ENCODE measurements at regions not wholly inside any gene's neighbourhood (a gene's known extent, or its start where the extent isn't known, plus 50 kb on each side); places are given as distances from the start of the nearest gene placed in this dataset.

GRCh38 chr3:168233001-168233400, 137.3 kb upstream of the GOLIM4 start:
- no peak for DNase-seq (ENCODE audit: low read depth)

DNA sequence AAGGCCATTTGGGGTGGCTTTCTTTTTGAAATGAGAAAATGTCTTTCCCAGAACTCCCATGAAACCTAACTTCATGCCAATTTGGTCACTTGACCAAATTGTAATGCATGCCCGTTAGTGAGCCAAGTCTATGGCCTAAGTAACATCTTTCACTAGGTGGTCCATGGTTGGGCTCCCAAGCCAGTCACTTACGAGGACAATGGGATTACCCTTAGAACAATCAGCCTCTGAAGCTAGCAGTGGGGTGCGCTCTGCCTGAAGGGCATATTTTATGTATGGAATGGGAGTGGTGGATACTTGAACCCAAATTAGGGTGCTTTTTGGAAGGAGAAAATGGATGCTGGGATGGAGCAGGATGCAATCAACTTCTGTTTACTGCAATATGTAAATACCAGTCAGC, 127.4 kb upstream of the GOLIM4 start:
- DNase-seq (ENCODE audit: low read depth) = no peak

DNA sequence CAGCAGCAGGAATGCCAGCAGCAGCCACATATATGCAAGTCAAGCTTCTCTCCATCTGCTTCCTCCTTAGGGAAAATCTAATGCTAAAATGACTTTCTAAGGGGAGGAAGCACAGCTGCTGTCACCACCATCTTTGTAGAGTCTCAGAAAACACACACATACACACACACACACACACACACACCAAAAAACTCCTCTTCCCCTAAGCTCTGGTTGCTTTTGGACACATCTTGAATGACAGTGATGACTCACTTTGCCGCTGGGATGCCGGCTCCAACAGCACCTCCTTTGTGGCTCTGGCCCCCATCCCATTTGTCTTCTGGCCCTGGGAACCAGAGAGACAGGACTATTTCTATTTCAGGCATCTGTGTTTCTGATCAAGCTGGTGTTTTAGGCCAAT, 124.8 kb upstream of the GOLIM4 start:
- DNase-seq (ENCODE audit: low read depth) = no peak

DNA sequence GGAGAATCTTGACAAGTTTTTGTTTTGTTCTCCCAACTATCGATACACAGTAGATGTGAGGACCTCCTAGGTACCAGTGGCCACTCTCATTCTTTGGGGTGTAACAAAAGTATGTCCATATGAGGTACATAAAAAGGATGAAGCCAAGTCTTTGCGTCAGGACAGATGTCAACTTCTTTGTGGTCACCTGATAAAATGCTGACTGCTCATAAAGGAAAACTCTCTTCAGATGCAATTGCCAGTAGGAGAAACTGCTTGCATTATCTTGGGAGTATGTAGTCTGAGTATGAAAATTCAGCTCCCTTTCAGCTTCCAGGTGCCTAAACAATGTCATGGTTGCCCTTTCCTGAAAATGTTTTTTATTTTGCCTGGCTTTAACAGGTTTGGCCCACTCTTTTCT, 123.8 kb upstream of the GOLIM4 start:
- DNase-seq (ENCODE audit: low read depth) = no peak

DNA sequence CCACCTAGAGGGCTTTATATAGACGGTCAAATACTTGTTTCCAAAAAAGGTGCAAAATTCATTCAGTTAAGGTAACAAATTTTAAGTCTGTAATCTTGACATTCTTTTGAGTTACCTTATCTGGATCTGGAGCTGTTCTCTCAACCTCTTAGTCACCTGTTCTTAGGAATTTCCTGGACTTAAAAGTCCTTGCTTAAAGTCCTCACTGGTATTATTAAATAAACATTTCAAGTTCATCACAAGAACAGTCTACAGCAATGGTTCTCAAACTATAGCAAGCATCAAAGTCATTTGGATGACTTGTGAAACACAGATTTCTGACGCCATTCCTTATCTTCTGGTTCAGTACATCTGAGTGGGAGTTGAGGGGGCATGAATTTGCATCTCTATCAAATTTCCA, 122.9 kb upstream of the GOLIM4 start:
- no peak for DNase-seq (ENCODE audit: low read depth)

GRCh38 chr3:168216851-168217250, 121.1 kb upstream of the GOLIM4 start:
- DNase-seq (ENCODE audit: low read depth) = no peak

- peak; percentile 2 for DNase-seq (ENCODE audit: low read depth)
Observed at GRCh38 chr3:168213920-168214319, 118.2 kb upstream of the GOLIM4 start.

GRCh38 chr3:168212664-168213285, 117.1 kb upstream of the GOLIM4 start:
- no peak for DNase-seq (ENCODE audit: low read depth)

DNA sequence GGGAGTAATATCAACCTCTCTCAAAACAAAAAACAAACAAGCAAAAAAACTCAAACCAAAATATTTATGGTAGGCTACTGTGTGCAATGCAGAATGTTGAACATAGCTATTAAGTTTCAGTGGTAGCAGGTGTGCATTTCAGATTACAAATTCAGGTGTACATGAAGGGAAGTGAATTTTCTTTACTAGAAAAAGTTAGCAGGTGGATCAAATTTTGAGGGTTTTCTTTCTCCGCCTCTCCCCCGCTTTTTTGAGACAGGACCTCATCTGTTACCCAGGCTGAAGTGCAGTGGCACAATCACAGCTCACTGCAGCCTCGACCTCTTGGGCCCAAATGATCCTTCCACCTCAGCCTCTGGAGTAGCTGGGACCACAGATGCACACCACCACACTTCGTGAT, 109.7 kb upstream of the GOLIM4 start:
- no peak for DNase-seq (ENCODE audit: low read depth)

GRCh38 chr3:168197162-168197561, 101.4 kb upstream of the GOLIM4 start:
- DNase-seq (ENCODE audit: low read depth) = no peak

GRCh38 chr3:168191856-168192255, 96.1 kb upstream of the GOLIM4 start:
- DNase-seq (ENCODE audit: low read depth) = no peak

- DNase-seq (ENCODE audit: low read depth) = no peak
Observed at GRCh38 chr3:168187233-168187632, 91.5 kb upstream of the GOLIM4 start.

DNA sequence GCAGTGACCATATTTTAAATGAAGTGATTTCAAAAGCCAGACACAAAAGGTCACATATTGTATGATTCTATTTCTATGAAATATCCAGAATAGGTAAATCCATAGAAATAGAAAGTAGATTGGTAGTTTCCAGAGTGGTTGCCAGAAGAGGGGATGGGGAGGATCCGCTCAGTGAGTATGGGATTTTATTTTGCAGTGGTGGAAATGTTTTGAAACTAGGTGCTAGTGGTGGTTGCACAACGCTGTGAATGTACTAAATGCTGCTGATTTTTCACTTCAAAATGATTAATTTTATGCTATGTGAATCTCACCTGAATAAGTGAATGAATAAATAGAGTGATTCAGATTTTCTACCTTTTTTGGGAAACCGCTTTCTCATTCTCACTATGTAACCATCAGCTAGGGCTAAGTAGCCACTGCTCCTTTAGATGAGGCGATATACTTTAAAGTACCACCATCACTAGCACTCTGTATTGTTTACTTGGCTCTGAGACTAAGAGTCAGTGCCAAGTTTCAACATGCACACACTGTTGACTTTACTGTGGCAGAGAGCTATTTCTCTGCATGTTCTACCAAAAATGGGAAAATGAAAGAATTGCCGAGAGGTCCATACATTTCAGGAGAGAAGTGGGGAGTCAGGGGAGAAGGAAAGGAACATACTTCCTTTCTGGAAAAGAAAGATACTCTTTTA, 90.7 kb upstream of the GOLIM4 start:
- DNase-seq (ENCODE audit: low read depth) = no peak

DNA sequence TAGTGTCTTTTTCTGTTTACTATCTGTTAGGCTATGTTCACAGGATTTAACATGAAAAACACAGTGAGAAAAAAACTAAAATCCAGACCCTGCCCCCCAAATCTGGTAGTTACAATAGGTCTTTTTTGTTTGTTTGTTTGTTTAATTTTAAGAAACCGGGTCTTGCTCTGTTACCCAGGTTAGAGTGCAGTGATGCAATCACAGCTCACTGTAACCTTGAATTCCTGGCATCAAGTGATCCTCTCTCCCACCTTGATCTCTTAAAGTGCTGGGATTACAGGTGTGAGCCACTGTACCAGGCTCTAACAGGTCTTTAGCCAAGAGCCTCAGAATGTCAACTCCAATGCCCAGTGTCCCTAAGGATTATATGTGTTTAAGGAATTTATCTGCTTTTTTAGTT, 88.0 kb upstream of the GOLIM4 start:
- DNase-seq (ENCODE audit: low read depth) = no peak

DNA sequence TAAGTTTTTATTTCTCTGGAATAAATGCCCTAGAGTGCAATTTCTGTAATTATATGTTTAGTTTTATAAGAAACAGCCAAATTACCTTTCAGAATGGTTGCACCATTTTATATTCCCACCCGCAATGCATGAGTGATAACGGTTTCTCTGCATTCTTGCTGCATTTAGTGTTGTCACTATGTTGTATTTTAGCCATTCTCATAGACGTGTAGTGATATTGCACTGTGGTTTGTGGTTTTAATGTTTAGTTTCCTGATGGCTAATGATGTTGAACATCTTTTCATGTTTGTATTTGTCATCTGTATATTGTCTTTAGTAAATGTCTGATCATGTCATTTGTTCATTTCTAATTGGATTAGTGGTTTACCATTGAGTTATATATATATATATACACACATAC, 73.0 kb upstream of the GOLIM4 start:
- DNase-seq (ENCODE audit: low read depth) = no peak

GRCh38 chr3:168165390-168166269, 69.9 kb upstream of the GOLIM4 start:
- peak; percentile 46 for DNase-seq (ENCODE audit: low read depth)

DNA sequence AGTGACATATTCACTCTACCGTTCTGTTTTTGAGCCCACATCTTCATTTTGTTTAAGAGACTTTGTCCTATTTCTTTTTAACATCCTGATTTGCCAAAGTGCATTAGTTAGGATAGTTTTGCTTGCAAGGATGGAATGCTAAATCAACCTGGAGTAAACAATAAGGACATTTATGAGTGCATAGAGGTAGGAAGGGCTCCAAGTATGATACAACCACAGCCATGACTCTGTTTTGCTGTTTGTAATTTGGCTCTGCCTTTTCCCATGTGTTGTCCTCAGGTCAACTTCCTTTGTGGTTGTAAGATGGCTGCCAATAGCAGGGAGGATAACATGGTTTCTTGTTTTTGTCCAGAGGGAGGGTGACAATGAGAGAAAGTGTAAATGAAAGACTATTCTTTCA, 66.4 kb upstream of the GOLIM4 start:
- DNase-seq (ENCODE audit: low read depth) = no peak

- no peak for DNase-seq (ENCODE audit: low read depth)
Observed at GRCh38 chr3:168161696-168162095, 66.0 kb upstream of the GOLIM4 start.

GRCh38 chr3:168157903-168158302, 62.2 kb upstream of the GOLIM4 start:
- no peak for DNase-seq (ENCODE audit: low read depth)

DNA sequence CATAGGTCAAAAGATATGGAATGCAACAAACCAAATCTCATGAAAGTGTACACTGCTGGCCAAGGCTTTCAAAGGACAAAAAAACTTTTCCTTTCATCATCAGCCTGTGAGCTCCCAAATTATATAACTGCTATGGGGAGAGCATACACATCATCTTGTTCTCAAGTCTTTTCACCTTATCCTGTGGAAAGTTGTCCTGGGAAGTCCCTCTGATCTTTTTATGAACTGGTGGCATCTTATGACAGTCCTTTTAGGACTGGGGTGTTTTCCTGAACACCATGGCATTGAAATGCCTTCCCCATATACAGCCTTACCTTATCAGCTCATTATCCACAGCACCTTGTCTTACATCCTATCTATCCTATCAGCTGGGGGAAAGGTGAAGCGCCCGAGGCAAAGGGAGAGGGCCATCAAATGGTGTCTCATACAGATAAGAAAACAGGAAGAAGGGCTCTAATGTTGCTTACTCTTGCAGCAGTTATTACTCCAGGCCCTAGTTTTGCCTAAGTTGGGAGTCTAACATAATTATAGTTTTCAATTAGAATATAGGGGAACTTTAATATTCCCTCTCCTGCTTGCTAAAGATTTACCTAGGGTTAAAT, 61.5 kb upstream of the GOLIM4 start:
- no peak for DNase-seq (ENCODE audit: low read depth)

- no peak for DNase-seq (ENCODE audit: low read depth)
Observed at GRCh38 chr3:168156479-168156878, 60.8 kb upstream of the GOLIM4 start.

DNA sequence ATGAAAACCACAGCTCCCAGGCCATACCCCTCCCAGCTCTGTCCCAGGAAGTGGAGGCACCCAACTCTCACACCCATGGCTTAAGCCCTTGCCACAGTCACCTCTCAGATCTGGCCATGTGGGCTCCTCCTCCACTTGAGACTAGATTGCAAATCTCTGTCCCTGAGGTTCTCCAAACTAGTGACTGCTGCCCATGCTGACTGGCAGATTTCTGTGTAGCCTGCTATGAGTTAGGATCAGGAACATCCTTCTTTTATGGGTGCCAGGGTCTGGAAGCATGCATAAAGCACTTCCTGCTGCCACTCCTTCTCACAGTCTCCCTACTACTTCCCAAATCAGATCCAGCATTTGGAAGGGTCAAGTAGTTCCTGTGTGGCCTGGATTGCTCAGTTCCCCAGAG, 59.6 kb upstream of the GOLIM4 start:
- DNase-seq (ENCODE audit: low read depth) = no peak

- DNase-seq (ENCODE audit: low read depth) = no peak
Observed at GRCh38 chr3:168154089-168154488, 58.4 kb upstream of the GOLIM4 start.

Data from HS-5 (cell line).